GM20000 (cell line): ENCODE measurements at regions not wholly inside any gene's neighbourhood (a gene's known extent, or its start where the extent isn't known, plus 50 kb on each side); places are given as distances from the start of the nearest gene placed in this dataset.

ENCODE experiments used
- DNase-seq: peaks from one replicate; pipeline ENCODE4 v3.0.0; 2012; ENCODE audit warnings: low spot score
- TF ChIP-seq, protein P1 (sequence below): IDR thresholded peaks from 2 replicates; pipeline ENCODE4 v1.5.1; 2012; ENCODE audit warnings: mild to moderate bottlenecking, control low read depth; ENCODE audit errors: extremely low read depth, missing control alignments

DNA sequence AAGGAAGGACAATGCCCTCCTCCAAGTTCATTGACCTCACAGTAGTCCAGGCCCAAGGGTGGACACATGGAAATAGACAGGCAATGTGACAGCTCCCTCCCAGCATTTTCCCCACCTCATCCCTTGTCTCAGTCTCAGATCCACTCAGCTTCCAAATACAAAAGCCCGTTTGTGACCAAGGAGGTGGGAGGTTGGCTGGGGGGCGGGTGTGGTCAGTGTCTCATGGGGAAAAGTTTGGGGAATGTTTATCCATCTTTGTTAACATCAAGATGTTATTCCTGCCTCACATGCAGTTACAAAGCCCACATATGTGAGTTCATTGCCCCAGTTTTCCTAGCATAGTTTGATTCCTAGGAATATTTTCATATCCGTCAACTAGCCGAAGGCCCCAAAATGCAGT, 338.5 kb upstream of the PPP2R3A start:
- TF ChIP-seq, protein P1, sequence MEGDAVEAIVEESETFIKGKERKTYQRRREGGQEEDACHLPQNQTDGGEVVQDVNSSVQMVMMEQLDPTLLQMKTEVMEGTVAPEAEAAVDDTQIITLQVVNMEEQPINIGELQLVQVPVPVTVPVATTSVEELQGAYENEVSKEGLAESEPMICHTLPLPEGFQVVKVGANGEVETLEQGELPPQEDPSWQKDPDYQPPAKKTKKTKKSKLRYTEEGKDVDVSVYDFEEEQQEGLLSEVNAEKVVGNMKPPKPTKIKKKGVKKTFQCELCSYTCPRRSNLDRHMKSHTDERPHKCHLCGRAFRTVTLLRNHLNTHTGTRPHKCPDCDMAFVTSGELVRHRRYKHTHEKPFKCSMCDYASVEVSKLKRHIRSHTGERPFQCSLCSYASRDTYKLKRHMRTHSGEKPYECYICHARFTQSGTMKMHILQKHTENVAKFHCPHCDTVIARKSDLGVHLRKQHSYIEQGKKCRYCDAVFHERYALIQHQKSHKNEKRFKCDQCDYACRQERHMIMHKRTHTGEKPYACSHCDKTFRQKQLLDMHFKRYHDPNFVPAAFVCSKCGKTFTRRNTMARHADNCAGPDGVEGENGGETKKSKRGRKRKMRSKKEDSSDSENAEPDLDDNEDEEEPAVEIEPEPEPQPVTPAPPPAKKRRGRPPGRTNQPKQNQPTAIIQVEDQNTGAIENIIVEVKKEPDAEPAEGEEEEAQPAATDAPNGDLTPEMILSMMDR: no peak
- no peak for DNase-seq

DNA sequence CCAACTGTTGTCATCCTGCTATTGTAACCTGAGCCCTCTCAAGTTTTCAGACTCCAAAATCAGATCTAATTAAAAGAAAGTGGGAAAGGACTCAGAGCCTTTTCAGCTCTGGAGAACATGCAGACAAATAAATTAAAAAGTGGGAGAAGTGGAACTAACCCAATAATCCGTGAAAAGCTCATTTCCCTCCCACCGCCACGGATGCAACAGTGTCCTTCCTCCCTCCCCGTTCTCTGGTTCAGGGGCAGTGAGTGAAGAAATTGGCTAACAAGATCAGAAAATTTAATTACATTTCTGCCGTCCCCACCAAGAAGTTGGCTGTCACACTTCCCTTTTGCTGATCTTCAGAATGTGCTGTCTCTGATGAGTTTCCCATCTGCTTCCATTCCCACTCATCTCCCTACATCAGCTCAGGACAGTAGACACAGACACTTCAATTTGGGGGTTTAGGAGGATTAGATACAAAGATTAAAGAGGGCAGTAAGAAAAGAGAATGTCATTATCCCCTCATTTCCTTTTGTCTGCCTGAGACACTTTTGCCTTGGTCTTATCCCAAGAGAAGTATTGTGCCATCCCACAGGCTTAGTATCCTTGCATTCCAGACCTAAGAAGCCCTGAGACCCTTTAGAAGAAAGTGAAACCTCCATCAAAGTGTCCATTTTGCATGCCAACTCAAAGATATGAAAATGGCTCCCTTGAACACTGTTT, 335.7 kb upstream of the PPP2R3A start:
- TF ChIP-seq, protein P1: no peak
- DNase-seq: no peak

DNA sequence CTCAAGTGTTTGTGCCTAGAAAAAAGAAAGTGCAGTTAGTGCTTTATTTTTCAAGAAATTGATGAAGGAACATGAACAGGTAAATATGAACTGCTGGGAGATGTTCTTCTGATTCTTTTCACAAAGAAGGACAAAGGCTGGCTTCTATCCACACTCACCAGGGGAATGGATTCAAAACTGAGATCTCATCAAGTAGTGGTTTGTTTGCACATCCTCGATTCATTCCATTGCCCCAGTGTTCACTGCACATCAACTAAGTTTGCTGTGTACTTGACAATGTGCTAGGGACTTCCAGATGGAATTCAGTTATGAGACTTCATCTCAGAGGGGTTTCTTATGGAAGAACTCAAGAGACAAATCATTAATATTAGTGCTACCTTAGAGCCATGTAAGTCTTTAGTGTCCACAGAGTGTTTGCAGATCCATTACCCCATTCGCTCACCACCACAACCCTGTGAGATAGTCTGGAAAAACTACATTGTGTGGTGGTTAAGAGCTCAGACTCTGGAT, 332.9 kb upstream of the PPP2R3A start:
- DNase-seq: no peak
- TF ChIP-seq, protein P1: no peak

DNA sequence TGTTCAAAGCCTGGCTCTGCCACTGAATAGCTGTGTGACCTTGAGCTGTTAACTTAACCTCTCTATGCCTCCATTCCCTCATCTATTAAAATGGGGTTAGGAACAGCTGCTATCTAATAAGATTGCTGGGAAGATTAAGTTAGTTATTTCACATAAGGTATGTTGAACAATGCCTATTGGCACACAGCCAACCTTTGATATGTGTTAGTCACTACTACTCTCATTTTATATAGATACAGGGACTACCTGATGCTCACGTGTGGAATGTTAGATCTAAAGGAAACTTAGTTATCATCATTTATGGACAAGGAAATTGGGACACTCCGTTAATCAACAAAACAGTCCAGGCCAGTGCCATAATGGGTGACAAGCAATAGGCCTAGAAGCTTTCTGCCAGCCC, 332.4 kb upstream of the PPP2R3A start:
- no peak for DNase-seq

DNA sequence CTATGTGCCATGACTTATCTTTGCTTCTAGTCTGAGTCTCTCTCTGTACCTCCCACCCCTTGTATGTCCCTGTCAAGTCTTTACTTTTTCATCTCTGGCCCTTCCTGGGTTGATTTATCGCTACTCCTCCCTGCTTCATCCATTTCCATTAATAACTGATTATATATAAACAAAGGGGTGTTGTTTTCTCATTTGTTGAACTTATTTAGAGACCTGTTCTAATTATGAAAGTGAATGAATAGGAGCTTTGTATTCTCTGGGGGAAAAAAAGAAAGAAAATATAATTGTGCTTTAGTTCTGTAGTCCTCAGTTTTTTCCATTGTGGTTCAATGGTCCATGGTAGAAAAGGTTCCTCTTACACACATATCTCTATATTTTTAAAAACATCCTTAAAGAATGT, 328.9 kb upstream of the PPP2R3A start:
- TF ChIP-seq, protein P1: no peak
- no peak for DNase-seq

More for the DNA sequence above, 332.4 kb upstream of the PPP2R3A start:
- TF ChIP-seq, protein P1: no peak

DNA sequence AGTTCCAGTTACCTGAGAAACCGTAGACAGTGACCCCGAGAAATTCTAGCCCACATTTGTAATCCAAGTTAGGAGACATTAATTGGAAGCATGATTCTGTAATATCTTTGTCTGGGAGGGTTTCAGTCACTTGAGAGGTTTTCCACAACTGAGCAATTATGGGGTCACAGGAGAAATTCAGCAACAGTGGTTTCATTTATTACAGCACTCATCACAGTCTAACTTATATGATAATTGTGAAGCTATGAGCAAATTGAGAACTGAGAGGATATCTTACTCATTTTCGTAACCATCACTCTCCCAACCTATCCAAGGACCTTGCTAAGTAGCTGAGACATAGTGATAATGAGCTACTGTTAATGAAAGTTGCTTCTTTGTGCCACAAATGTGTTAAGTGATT, 328.5 kb upstream of the PPP2R3A start:
- no peak for DNase-seq
- TF ChIP-seq, protein P1: no peak

DNA sequence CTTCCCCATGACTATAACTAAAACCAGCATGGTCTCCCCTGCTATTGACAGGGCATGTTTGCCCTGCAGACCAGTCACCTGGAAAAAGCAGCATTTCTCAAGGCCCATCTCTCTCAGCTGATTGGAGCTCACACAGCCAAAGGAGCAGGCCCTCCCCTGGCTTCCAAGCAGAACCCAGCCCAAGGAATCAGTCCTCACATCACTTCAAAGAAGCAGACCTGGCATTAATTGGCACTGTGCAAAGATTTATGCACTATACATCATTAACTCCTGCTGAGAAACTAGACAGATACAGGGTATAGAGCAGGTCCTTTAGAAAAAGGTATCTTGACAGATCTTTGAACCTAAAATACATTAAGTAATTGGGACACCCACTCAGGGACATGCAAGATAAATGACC, 323.8 kb upstream of the PPP2R3A start:
- DNase-seq: no peak
- TF ChIP-seq, protein P1: no peak
